Transverse colon (tissue), 3 donors: ENCODE measurements at regions not wholly inside any gene's neighbourhood (a gene's known extent, or its start where the extent isn't known, plus 50 kb on each side); places are given as distances from the start of the nearest gene placed in this dataset.
"Not testable (repeated sequence)": the region's sequence is repeated elsewhere in the genome, so short reads cannot be mapped to it uniquely, and the experiment has no call there.

Experiments
- EP300 ChIP-seq: sonication (generic); formaldehyde crosslinking; IDR thresholded peaks from one replicate; pipeline ENCODE4 v1.6.1; 2017; ENCODE audit warnings: antibody characterized with exemption, low read depth
- TF ChIP-seq, protein P1 (sequence below), 5 experiments: fragments of 200-600 bp in 3 of 5; fragments of 450-650 bp in 2 of 5; sonication (generic) in 3 of 5; IDR thresholded peaks; 1 replicate in 2 of 5; 2 replicates in 3 of 5; pipeline ENCODE4 v1.5.1; 2016 to 2017; ENCODE audit warnings: antibody characterized with exemption in 5 of 5, inconsistent platforms in 3 of 5, mild to moderate bottlenecking in 2 of 5, moderate library complexity in 1 of 5

- TF ChIP-seq, protein P1, sequence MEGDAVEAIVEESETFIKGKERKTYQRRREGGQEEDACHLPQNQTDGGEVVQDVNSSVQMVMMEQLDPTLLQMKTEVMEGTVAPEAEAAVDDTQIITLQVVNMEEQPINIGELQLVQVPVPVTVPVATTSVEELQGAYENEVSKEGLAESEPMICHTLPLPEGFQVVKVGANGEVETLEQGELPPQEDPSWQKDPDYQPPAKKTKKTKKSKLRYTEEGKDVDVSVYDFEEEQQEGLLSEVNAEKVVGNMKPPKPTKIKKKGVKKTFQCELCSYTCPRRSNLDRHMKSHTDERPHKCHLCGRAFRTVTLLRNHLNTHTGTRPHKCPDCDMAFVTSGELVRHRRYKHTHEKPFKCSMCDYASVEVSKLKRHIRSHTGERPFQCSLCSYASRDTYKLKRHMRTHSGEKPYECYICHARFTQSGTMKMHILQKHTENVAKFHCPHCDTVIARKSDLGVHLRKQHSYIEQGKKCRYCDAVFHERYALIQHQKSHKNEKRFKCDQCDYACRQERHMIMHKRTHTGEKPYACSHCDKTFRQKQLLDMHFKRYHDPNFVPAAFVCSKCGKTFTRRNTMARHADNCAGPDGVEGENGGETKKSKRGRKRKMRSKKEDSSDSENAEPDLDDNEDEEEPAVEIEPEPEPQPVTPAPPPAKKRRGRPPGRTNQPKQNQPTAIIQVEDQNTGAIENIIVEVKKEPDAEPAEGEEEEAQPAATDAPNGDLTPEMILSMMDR (IDR thresholded peaks at IDR 0.05), result not testable (repeated sequence)
- TF ChIP-seq EP300, result not testable (repeated sequence)
Observed at GRCh38 chr6:57966757-57967156, 649.3 kb downstream of the PRIM2 start.
